ENCODE measurements at regions not wholly inside any gene's neighbourhood (a gene's known extent, or its start where the extent isn't known, plus 50 kb on each side); places are given as distances from the start of the nearest gene placed in this dataset.

Small RNAs in the stretch of these regions (small RNA-seq; reads per million reads assigned to genes)
- 0 reads per million in 4 donors for gene RF00561
